MM.1S (cell line): ENCODE measurements at regions not wholly inside any gene's neighbourhood (a gene's known extent, or its start where the extent isn't known, plus 50 kb on each side); places are given as distances from the start of the nearest gene placed in this dataset.

ENCODE experiments used
- DNase-seq: peaks from one replicate; pipeline ENCODE4 v3.0.0-alpha.2; 2015
- H2AFZ ChIP-seq: fragments of 300-600 bp; sonication (generic); 2 replicates; pipeline ENCODE4 v1.6.0; 2016; ENCODE audit warnings: antibody characterized with exemption, low read length
- H3F3A ChIP-seq: fragments of 300-600 bp; sonication (generic); 2 replicates; pipeline ENCODE4 v1.6.1; 2016; ENCODE audit warnings: mild to moderate bottlenecking, antibody characterized with exemption, low read length, moderate library complexity, mixed read lengths; ENCODE audit not compliant: insufficient read depth
- H3K27ac ChIP-seq: fragments of 300-600 bp; sonication (generic); 2 replicates; pipeline ENCODE4 v1.5.1; 2016; ENCODE audit warnings: mild to moderate bottlenecking, low read length
- H3K27me3 ChIP-seq: fragments of 300-600 bp; sonication (generic); replicated peaks from 2 replicates; pipeline ENCODE4 v1.6.0; 2016; ENCODE audit warnings: low read length; ENCODE audit not compliant: insufficient read depth
- H3K36me3 ChIP-seq: fragments of 300-600 bp; sonication (generic); replicated peaks from 2 replicates; pipeline ENCODE4 v1.6.1; 2016; ENCODE audit warnings: mild to moderate bottlenecking, low read length, mixed read lengths; ENCODE audit not compliant: insufficient read depth
- H3K4me1 ChIP-seq: fragments of 300-600 bp; sonication (generic); 2 replicates; pipeline ENCODE4 v1.6.1; 2016; ENCODE audit warnings: low read length, mixed read lengths
- H3K4me2 ChIP-seq: fragments of 300-600 bp; sonication (generic); 2 replicates; pipeline ENCODE4 v1.6.0; 2016; ENCODE audit warnings: low read depth, low read length
- H3K4me3 ChIP-seq: fragments of 300-600 bp; sonication (generic); 2 replicates; pipeline ENCODE4 v1.5.1; 2016; ENCODE audit warnings: low read length, mixed read lengths
- H3K79me2 ChIP-seq: fragments of 300-600 bp; sonication (generic); 2 replicates; pipeline ENCODE4 v1.6.1; 2016; ENCODE audit warnings: mixed run types, low read length, mixed read lengths
- H3K9ac ChIP-seq: fragments of 300-600 bp; sonication (generic); 2 replicates; pipeline ENCODE4 v1.6.1; 2016; ENCODE audit warnings: low read length, mixed read lengths
- H3K9me2 ChIP-seq: fragments of 300-600 bp; sonication (generic); replicated peaks from 2 replicates; pipeline ENCODE4 v1.6.1; 2016; ENCODE audit warnings: mild to moderate bottlenecking, low read length, mixed read lengths; ENCODE audit not compliant: insufficient read depth
- H3K9me3 ChIP-seq: fragments of 300-600 bp; sonication (generic); replicated peaks from 2 replicates; pipeline ENCODE4 v1.6.1; 2016; ENCODE audit warnings: mild to moderate bottlenecking, low read length, mixed read lengths; ENCODE audit not compliant: insufficient read depth
- H4K20me1 ChIP-seq: fragments of 300-600 bp; sonication (generic); 2 replicates; pipeline ENCODE4 v1.6.1; 2016; ENCODE audit warnings: mild to moderate bottlenecking, low read length, moderate library complexity, mixed read lengths; ENCODE audit not compliant: insufficient read depth
- CTCF ChIP-seq: fragments of 300-600 bp; sonication (generic); IDR thresholded peaks from 2 replicates; pipeline ENCODE4 v1.5.1; 2016; ENCODE audit warnings: antibody characterized with exemption, low read length, mixed read lengths
- EZH2 ChIP-seq: fragments of 300-600 bp; sonication (generic); optimal IDR thresholded peaks from 2 replicates; pipeline ENCODE3; 2017; ENCODE audit warnings: low read depth, mild to moderate bottlenecking, antibody characterized with exemption, low read length, mixed read lengths
- EZH2phosphoT487 ChIP-seq: fragments of 300-600 bp; sonication (generic); IDR thresholded peaks from 2 replicates; pipeline ENCODE4 v1.6.1; 2018; ENCODE audit warnings: antibody characterized with exemption, low read length

GRCh38 chr3:145384307-145384706 lies 776.7 kb downstream of the PLOD2 start:
- DNase-seq: no peak
- Histone ChIP-seq H2AFZ (no peak overlapping the region), H3K4me2 (no peak overlapping the region), H3K27ac (no peak overlapping the region), H3K9ac (no peak overlapping the region), H3K9me2 (no peaks in the 10 kb centered on the region), H3K4me1 (no peaks in the 10 kb centered on the region), H3F3A (no peaks in the 10 kb centered on the region), H3K9me3 (no peaks in the 10 kb centered on the region), H4K20me1 (no peaks in the 10 kb centered on the region), H3K27me3 (no peaks in the 10 kb centered on the region), H3K79me2 (no peaks in the 10 kb centered on the region), H3K4me3 (no peak overlapping the region), H3K36me3 (no peaks in the 10 kb centered on the region)
- no peak for TF ChIP-seq CTCF

GRCh38 chr3:145387211-145387610 lies 773.8 kb downstream of the PLOD2 start:
- TF ChIP-seq CTCF: no peak
- no peak for TF ChIP-seq EZH2phosphoT487
- TF ChIP-seq EZH2: no peak
- H4K20me1 ChIP-seq: no peaks in the 10 kb centered on the region
- no peaks in the 10 kb centered on the region for H3K36me3 ChIP-seq
- DNase-seq: no peak
- H3K27ac ChIP-seq: no peak overlapping the region
- H3K27me3 ChIP-seq: no peaks in the 10 kb centered on the region
- no peaks in the 10 kb centered on the region for H3K9me3 ChIP-seq
- no peaks in the 10 kb centered on the region for H3K79me2 ChIP-seq
- no peak overlapping the region for H3K4me3 ChIP-seq
- H3K9me2 ChIP-seq: no peaks in the 10 kb centered on the region
- no peaks in the 10 kb centered on the region for H3F3A ChIP-seq
- H3K4me2 ChIP-seq: no peak overlapping the region
- no peaks in the 10 kb centered on the region for H3K4me1 ChIP-seq
- no peak overlapping the region for H2AFZ ChIP-seq
- H3K9ac ChIP-seq: no peak overlapping the region

GRCh38 chr3:145395421-145395820 lies 765.6 kb downstream of the PLOD2 start:
- no peak overlapping the region for H3K4me2 ChIP-seq
- no peaks in the 10 kb centered on the region for H3K9me3 ChIP-seq
- no peaks in the 10 kb centered on the region for H3K79me2 ChIP-seq
- no peak overlapping the region for H3K9ac ChIP-seq
- H4K20me1 ChIP-seq: no peaks in the 10 kb centered on the region
- no peak for DNase-seq
- H3K27ac ChIP-seq: no peak overlapping the region
- no peak overlapping the region for H3K4me3 ChIP-seq
- no peaks in the 10 kb centered on the region for H3F3A ChIP-seq
- H3K27me3 ChIP-seq: no peaks in the 10 kb centered on the region
- H3K36me3 ChIP-seq: no peaks in the 10 kb centered on the region
- H3K4me1 ChIP-seq: no peaks in the 10 kb centered on the region
- no peaks in the 10 kb centered on the region for H3K9me2 ChIP-seq
- TF ChIP-seq EZH2phosphoT487 (no peak), CTCF (no peak), EZH2 (no peak)
- H2AFZ ChIP-seq: no peak overlapping the region

- no peak overlapping the region for H3K9ac ChIP-seq
- H3K4me1 ChIP-seq: no peaks in the 10 kb centered on the region
- H3K36me3 ChIP-seq: no peaks in the 10 kb centered on the region
- H3K4me3 ChIP-seq: no peak overlapping the region
- no peak overlapping the region for H2AFZ ChIP-seq
- no peaks in the 10 kb centered on the region for H3K9me2 ChIP-seq
- H3K27ac ChIP-seq: no peak overlapping the region
- no peak overlapping the region for H3K4me2 ChIP-seq
- H3K27me3 ChIP-seq: no peaks in the 10 kb centered on the region
- H3K9me3 ChIP-seq: no peaks in the 10 kb centered on the region
- DNase-seq: no peak
- H3F3A ChIP-seq: no peaks in the 10 kb centered on the region
- no peaks in the 10 kb centered on the region for H3K79me2 ChIP-seq
- no peaks in the 10 kb centered on the region for H4K20me1 ChIP-seq
- no peak for TF ChIP-seq EZH2phosphoT487
- TF ChIP-seq EZH2: no peak
- no peak for TF ChIP-seq CTCF
These were observed 749.4 kb downstream of the PLOD2 start for GRCh38 chr3:145411605-145412004.
